ENCODE measurements at regions not wholly inside any gene's neighbourhood (a gene's known extent, or its start where the extent isn't known, plus 50 kb on each side); places are given as distances from the start of the nearest gene placed in this dataset.

GRCh38 chr18:61750840-61751668 is 141.8 kb downstream of the RNF152 start:
- no peak for TF ChIP-seq CTCF (IDR thresholded peaks at IDR 0.05)
- TF ChIP-seq POLR2A (IDR thresholded peaks at IDR 0.05), result no peak
